Right hindlimb (tissue), 1 donor: ENCODE measurements at regions not wholly inside any gene's neighbourhood (a gene's known extent, or its start where the extent isn't known, plus 50 kb on each side); places are given as distances from the start of the nearest gene placed in this dataset.
"Not testable (repeated sequence)": the region's sequence is repeated elsewhere in the genome, so short reads cannot be mapped to it uniquely, and the experiment has no call there.

Experiments
- DNase-seq: peaks from one replicate; pipeline ENCODE4 v3.0.0-alpha.2; 2018

DNA sequence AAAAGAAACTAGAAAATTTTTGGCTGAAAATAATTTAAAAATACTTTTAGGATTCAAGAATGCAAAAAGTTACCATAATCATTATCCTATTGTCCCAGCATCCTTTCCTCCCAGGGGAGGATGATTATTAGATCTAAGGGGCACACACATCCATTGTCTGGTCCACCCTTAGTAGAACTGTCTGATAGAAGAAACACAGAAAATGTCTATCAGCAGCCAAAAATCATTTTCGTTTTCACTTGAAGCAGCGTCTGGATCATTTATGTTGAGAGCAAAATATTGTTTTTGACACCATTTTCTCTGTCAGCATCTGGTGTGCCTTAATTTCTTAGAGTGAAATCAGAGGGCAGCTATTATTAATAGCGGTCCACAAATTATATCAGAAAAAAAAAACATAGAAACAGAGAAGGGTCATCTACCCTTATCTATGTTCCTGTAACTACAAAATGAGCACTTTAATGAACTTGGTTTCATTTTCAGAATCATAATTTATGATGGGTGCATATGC, 446.3 kb downstream of the TRAM1L1 start:
- no peak for DNase-seq

DNA sequence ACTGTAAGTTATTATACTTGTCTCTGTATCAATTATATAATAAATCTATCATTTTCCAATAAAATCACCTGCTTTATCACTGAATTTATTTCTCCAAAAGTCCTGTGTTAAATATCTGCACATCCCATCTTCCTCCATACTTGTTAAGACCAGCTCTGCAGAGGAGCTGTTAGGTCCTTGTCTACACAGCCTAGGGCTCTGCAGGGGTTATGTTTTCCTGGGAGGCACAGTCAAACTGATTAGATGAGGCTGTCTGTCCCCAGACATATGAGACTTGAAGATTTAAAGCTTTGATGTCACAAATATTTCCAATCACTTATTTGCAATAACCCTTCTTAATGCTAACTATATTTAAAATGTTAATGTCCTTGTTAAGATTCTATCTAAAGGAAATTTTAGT, 446.8 kb downstream of the TRAM1L1 start:
- no peak for DNase-seq

DNA sequence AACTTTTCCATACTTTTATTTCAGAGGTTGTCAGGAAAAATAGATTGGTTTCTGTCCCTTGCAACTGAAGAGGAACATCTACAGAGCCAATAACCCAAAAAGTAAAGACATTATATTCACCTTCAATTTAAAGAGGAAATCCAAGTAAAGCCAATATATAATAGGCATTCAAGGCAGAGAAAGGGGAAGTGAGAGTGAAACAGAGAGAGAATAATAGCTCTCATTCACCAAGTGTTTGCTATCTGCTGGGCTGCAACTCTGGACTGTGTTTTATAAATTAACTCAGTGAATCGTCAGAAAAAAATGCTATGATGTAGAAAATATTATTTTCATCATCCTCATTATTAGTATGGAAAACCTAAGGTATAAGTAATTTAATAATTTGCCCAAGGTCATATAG, 448.5 kb downstream of the TRAM1L1 start:
- DNase-seq = no peak

DNA sequence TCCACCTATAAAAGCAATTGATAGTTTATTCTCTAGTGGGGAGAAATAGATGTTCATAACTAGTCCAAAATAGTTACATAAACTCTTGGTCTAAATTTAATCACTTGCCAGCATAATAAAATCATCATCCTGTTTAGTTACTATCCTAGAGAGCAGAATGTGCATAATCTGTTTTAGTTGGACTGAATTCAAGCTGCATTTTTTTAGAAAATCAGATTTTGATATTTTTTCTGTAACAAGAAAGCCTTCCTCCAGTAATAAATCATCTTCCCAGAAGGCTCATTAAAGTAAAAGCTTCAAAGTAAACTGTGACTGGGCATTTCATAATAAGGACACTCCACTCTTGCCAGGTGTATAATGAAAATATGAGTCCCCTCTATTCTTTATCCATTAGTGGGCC, 453.1 kb downstream of the TRAM1L1 start:
- DNase-seq = no peak

DNA sequence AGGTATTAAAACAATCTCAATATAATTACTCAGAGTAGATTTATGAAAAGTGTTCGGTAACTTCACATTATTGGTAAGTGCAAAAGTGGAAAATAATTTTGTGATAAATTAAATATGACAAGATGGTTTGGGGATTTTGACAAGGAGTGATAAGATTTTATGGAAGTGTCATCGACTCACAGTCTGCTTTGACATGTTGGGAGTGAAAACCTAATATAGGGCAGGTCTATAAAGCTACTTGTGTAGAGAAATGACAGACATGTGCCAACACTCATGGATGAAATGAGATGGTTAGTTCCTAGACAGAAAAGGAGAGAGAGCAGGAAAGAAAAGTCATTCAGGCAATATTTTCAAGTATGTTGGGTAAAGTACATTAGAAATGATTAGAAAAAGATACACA, 456.8 kb downstream of the TRAM1L1 start:
- DNase-seq = no peak

DNA sequence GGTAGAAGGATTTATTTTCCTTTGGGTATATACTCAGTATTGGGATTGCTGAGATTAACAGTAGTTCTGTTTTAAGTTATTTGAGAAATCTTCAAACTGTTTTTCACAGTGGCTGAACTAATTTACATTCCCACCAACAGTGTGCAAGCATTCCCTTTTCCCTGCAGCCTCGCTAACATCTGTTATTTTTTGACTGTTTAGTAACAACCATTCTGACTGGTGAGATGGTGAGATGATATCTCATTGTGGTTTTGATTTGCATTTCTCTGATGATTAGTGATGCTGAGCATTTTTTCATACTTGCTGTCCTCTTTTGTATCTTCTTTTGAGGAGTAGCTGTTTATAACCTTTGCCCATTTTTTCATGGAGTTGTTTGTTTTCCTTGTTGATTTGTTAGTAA, 457.8 kb downstream of the TRAM1L1 start:
- DNase-seq = no peak

DNA sequence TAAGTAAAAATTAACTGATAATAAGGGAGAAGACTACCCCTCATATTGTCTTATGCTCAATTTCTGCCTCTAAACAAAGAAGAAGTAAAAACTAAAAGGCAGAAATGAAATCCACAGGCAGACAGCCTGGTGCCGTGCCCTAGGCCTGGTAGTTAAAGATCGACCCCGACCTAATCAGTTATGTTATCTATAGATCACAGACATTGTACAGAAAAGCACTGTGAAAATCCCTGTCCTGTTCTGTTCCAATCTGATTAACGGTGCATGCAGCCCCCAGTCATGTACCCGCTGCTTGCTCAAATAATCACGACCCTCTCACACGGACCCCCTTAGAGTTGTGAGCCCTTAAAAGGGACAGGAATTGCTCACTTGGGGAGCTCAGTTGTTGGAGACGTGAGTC, 465.9 kb downstream of the TRAM1L1 start:
- not testable (repeated sequence) for DNase-seq

DNA sequence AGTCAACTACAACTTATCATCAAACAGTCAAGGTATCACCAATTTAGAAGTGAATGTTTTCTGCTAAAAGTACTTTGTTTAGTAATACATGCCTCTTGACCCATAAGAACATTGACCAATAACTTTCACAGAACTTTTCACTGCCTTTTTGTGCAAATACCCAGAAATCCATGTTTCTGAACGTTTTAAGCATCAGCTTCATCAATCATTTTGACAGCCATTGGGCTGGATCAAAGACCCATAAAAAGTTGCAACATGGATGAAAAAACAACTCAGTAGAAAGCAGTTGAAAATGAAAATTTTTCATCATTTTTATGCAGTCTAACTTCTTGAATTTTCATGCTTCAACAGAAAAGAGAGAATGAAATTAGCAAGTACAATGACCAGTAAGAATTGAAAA, 466.7 kb downstream of the TRAM1L1 start:
- no peak for DNase-seq

DNA sequence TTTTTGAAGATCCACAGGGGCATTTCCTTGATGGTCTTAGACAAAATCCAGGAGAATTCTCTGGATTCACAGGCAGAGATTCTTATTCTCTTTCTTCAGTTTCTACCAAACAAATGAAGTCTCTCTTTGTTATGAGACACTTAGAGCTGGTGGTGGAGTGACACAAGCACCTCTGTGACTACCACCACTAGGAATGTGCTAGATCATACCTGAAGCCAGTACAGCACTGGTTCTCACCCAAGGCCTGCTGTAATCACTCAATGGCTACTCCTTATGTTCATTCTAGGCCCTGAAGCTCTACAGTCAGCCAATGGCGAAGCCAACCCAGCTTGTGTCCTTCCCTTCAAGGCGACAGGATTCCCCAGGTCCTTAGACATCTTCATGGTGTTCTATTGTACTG, 482.3 kb downstream of the TRAM1L1 start:
- no peak for DNase-seq

DNA sequence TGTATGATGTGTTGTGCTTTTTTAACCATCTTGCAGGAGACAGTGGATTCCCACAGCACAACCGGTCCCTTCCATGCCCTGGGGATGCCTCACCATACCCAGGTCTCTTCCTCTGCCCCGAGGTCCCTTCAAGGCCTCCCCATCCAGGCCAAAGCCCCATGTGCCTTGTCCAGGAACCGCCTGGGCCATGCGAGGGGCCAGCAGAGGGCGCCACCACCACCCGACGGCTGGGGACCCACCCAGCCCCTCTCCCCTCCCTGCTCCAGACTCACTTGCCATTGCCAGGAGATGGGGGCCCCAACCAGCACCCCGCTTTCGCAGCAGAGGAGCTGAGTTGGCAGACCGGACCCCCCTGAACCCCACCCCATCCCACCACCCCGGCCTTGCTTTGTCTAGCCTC, 485.5 kb downstream of the TRAM1L1 start:
- no peak for DNase-seq

DNA sequence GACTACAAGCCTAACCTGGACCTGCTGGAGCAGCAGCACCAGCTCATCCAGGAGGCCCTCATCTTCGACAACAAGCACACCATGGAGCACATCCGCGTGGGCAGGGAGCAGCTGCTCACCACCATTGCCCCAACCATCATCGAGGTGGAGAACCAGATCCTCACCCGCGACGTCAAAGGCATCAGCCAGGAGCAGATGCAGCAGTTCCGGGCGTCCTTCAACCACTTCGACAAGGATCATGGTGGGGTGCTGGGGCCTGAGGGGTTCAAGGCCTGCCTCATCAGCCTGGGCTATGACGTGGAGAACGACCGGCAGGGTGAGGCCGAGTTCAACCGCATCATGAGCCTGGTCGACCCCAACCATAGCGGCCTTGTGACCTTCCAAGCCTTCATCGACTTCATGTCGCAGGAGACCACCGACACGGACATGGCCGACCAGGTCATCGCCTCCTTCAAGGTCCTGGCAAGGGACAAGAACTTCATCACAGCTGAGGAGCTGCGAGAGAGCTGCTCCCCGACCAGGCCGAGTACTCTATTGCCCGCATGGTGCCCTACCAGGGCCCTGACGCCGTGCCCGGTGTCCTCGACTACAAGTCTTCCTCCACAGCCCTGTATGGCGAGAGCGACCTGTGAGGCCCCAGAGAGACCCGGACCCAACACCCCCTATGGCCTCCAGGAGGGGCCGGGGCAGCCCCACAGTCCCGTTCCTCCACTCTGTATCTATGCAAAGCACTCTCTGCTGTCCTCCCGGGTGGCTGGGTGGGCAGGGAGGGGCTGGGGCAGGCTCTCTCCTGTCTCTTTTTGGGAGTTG, 486.2 kb downstream of the TRAM1L1 start:
- DNase-seq = no peak

DNA sequence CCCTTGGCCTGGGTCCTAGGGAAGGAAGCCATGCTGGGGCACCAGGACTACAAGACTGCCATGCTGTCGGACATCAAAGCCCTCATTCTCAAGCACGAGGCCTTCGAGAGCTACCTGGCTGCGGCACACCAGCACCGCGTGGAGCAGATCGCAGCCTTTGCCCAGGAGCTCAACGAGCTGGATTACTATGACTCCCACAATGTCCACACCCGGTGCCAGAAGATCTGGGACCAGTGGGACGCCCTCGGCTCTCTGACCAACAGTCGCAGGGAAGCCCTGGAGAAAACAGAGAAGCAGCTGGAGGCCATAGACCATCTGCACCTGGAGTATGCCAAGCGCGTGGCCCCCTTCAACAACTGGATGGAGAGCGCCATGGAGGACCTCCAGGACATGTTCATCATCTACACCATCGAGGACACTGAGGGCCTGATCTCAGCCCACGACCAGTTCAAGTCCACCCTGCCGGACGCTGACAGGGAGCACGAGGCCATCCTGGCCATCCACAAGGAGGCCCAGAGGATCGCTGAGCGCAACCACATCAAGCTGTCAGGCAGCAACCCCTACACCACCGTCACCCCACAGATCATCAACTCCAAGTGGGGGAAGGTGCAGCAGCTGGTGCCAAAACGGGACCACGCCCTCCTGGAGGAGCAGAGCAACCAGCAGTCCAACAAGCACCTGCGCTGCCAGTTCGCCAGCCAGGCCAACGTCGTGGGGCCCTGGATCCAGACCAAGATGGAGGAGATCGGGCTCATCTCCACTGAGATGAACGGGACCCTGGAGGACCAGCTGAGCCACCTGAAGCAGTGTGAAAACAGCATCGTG, 487.0 kb downstream of the TRAM1L1 start:
- no peak for DNase-seq

DNA sequence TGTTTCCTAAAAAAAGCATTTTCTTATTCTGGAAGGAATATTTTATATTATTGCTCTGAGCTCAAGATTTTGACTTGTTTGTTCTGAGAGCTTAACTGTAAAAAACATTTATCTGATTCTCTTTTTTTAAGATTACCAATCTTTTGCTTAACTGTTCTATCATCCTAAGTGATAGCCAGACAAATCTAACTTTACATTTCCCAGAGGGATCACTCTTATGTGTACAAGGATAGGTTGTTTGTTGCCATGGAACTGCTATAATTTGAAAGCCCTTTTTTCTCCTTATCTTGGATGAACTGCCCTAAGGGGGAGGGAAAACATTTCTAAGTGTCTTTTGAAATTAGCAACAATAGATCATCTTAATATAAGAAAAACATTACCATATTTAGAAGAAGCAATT, 494.7 kb downstream of the TRAM1L1 start:
- no peak for DNase-seq

DNA sequence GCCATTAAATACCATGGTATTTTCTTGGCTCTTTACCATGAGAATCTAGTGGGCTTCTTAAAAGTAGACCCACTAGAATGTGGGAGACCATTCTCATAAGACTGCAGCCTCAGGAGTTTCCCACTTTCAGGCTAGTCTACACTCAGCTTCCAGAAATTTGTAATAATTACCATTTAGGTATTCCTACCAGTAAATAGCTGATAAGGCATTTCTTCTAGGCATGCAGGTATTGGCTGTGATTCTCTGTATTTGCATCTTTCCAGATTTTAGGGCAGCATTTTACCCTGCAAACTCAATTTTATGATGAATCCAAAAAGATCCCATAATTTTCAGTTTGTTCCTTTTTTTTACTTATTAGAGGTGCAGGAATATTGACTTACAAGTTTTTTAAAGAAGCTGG, 496.6 kb downstream of the TRAM1L1 start:
- no peak for DNase-seq

DNA sequence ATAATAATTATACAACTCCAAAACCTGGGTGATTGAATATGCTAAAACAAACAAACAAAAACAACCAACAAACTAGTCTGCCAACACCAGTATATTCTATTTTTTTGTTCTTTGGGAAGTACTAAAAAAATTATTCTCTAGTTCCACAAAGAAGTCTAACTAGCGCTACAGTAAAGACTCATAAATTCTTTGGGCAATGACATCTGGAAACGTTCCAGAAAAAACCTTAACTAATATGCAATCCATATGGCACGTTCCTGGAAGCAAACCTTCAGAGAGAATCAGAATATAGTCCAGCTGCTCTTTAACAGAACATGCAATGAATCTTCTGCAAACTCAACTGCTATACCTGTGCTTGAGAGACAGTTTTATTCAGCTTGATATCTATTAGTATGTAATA, 500.1 kb downstream of the TRAM1L1 start:
- DNase-seq = no peak

DNA sequence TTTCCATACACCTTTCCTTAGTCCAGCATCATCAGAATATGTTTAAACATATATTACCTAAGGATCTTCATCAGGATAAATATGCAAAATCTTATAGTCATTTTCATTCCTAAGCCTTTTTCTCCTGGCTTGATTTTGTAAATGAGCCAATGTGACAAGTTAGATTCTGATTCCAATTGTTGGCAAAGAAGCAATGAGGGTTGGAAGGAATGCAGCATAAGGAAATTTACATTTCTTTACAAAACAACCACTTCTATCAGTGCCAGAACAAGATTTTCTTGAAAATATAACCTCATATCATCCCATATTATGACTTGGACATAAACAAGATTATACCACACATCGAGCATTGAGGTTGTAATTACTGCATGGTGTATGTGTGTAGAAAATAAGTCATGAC, 508.1 kb downstream of the TRAM1L1 start:
- DNase-seq = no peak

DNA sequence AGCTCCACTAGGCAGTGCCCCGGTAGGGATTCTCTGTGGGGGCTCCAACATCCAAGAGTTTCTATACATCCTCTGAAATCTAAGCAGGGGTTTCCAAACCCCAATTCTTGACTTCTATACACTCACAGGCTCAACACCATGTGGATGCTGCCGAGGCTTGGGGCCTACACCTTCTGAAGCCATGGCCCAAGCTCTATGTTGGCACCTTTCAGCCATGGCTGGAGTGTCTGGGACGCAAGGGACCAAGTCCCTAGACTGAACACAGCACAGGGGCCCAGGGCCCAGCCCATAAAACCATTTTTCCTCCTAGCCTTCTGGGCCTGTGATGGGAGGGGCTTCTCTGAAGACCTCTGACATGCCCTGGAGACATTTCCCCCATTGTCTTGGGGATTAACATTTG, 511.8 kb downstream of the TRAM1L1 start:
- DNase-seq = no peak

DNA sequence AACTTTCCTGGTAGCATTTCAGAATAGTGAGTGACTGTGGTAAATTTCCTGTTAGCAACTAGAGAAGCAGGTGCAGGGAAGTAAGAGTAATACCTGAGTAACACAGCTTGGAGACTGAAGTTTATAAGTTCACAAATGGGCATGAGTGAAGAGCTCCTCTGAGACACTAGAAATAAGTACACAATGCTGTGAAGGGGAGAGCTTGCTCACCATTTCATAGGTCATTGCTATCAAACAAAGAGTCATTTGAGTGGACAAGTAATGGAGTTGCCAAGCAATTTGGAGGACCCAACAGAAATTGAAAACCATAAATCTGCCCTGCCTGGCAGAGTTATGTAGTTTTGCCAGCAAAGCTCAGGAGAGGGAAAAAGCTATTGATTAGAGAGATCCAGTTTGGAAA, 523.6 kb downstream of the TRAM1L1 start:
- no peak for DNase-seq

DNA sequence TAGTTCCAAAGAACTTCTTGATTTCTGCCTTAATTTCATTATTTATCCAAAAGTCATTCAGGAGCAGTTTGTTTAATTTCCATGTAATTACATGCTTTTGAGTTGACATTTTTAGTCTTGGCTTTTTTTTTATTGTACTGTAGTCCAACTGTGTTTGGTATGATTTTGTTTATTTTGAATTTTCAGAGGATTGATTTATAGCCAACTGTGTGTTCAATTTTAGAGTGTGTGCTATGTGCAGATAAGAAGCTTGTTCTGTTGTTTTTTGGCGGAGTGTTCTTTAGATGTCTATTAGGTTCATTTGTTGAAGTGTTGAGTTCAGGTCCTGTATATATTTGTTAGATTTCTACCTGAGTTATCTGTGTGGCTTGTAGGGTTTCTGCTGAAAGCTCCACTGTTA, 533.6 kb downstream of the TRAM1L1 start:
- no peak for DNase-seq

DNA sequence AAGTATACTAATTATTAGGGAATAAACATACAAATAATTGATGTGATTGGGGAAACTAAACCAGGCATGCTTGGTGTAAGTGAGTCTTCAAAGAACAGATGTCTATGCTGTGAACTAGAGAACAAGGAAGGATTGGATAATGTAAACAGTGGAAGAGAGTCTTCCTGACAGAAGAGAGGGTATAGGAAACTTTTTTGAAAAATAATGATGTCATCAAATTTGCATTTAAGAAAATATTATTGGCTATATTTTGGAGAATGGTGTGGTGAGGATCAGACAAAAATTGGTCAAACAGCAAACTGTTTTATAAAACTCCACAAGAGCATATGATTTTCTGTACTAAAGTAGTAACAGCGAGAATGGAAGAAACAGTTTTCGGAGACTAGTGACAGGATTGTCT, 537.7 kb downstream of the TRAM1L1 start:
- no peak for DNase-seq

DNA sequence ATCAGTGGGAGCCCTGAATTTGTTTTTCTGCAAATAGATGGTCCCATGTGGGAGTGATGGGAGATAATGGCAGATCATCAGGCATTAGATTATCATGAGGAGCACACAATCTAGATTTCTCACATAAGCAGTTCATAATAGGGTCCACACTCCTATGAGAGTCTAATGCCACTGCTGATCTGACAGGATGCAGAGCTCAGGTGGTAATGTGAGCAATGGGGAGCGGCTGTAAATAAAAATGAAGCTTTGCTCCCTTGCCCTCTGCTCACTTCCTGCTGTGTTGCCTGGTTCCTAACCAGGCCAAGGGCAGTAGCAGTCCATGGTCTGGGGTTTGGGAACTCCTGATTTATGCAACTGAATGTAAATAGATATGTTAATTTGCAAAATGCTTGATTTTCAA, 538.6 kb downstream of the TRAM1L1 start:
- DNase-seq = no peak

DNA sequence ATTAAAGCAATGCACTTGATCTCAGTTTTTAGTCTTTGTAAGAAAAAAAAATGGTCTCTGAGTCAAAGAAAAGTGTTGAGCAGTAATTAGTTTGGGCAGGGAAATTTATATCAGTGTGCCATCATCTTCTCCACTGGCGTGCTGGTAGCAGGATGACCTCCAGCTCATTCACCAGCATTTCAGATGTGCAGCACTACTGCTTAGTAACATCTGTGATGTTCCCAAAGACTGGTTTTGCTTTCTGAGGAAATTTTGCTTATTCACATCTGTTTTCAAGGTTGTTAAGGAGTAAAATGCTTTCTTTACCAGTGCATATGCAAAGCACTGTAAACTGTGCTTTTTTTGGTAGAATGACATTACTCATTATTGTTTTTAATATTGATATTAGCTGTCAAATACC, 540.4 kb downstream of the TRAM1L1 start:
- DNase-seq = no peak

DNA sequence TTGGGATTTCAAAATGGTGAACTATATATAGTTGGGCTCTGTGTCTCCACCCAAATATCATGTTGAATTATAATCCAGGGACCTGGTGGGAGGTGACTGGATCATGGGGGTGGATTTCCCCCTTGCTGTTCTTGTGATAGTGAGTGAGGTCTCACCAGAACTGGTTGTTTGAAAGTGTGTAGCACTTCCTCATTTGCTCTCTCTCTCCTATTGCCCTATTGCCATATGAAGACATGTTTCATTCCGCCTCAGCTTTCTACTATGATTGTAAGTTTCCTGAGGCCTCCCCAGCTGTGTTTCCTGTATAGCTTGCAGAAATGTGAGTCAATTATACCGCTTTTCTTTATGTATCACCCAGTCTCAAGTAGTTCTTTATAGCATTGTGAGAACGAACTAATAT, 545.6 kb downstream of the TRAM1L1 start:
- no peak for DNase-seq

DNA sequence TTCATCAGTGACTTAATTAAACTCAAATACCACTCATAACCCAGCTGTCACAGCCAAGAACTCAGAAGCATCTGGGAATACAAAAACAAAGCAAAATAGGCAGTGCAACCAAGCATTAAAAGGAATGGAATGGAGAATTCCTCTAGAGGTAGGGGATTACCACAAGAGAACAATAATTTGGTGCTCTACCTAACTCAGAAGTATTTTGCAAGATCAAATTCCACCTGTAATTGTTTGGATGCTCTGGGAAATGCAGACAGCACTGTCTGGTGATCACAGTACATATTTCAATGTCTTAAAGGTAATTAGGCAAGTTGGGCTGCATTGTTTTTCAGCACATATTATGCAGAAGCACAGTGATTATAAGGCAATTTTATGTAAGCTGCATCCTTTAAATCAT, 547.5 kb downstream of the TRAM1L1 start:
- no peak for DNase-seq
